Upper lobe of left lung (tissue), 4 donors: ENCODE measurements at regions not wholly inside any gene's neighbourhood (a gene's known extent, or its start where the extent isn't known, plus 50 kb on each side); places are given as distances from the start of the nearest gene placed in this dataset.
"Not testable (repeated sequence)": the region's sequence is repeated elsewhere in the genome, so short reads cannot be mapped to it uniquely, and the experiment has no call there.

Experiments
- POLR2A ChIP-seq, 4 donors: fragments of 450-650 bp; IDR thresholded peaks; one replicate each; pipeline ENCODE4 v1.5.1; 2016 to 2017; ENCODE audit warnings: antibody characterized with exemption in 4 of 4, mild to moderate bottlenecking in 2 of 4
- POLR2AphosphoS5 ChIP-seq, 2 donors: sonication (generic); formaldehyde crosslinking; IDR thresholded peaks; one replicate each; pipeline ENCODE4 v1.5.1; 2017; ENCODE audit warnings: antibody characterized with exemption in 2 of 2
- TF ChIP-seq, protein P1 (sequence below), 6 experiments: fragments of 450-650 bp in 4 of 6; fragments of 200-600 bp in 2 of 6; sonication (generic) in 2 of 6; IDR thresholded peaks; one replicate each; pipeline ENCODE4 v1.5.1; 2016 to 2019; ENCODE audit warnings: antibody characterized with exemption in 6 of 6

DNA sequence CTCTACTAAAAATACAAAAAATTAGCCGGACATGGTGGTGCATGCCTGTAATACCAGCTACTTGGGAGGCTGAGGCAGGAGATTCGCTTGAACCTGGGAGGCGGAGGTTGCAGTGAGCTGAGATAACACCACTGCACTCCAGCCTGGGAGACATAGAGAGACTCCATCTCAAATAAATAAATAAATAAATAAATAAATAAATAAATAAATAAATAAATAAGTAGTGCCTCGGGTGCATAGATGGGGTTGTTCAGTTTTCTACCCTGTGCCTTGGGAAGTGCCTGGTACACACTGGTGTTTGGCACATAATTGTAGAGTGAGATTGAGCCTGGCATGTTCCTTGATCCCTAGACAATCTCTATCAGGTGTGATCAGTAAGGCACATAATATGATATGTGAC is 111.2 kb upstream of the ESR1 start:
- TF ChIP-seq, protein P1, sequence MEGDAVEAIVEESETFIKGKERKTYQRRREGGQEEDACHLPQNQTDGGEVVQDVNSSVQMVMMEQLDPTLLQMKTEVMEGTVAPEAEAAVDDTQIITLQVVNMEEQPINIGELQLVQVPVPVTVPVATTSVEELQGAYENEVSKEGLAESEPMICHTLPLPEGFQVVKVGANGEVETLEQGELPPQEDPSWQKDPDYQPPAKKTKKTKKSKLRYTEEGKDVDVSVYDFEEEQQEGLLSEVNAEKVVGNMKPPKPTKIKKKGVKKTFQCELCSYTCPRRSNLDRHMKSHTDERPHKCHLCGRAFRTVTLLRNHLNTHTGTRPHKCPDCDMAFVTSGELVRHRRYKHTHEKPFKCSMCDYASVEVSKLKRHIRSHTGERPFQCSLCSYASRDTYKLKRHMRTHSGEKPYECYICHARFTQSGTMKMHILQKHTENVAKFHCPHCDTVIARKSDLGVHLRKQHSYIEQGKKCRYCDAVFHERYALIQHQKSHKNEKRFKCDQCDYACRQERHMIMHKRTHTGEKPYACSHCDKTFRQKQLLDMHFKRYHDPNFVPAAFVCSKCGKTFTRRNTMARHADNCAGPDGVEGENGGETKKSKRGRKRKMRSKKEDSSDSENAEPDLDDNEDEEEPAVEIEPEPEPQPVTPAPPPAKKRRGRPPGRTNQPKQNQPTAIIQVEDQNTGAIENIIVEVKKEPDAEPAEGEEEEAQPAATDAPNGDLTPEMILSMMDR (IDR thresholded peaks at IDR 0.05): not testable (repeated sequence)
- not testable (repeated sequence) for TF ChIP-seq POLR2A, POLR2AphosphoS5 (IDR thresholded peaks at IDR 0.05)
